GM18867 (cell line): ENCODE measurements at regions not wholly inside any gene's neighbourhood (a gene's known extent, or its start where the extent isn't known, plus 50 kb on each side); places are given as distances from the start of the nearest gene placed in this dataset.

ENCODE experiments used
- ATAC-seq: cut with Tn5 transposase; IDR thresholded peaks from one replicate; pipeline ENCODE4 v1.9.1; 2021; ENCODE audit warnings: mild to moderate bottlenecking, moderate library complexity; ENCODE audit not compliant: unreplicated experiment

- ATAC-seq = no peak
These were observed 245.8 kb upstream of the JAG1 start for GRCh38 chr20:10919396-10920140.

- ATAC-seq = no peak
These were observed 246.6 kb upstream of the JAG1 start for GRCh38 chr20:10920396-10920795.

GRCh38 chr20:10921491-10922010, 247.8 kb upstream of the JAG1 start:
- no peak for ATAC-seq

- ATAC-seq = no peak
These were observed 248.7 kb upstream of the JAG1 start for GRCh38 chr20:10922506-10922905.

- ATAC-seq = no peak
These were observed 249.1 kb upstream of the JAG1 start for GRCh38 chr20:10922941-10923340.

GRCh38 chr20:10924644-10925201, 250.9 kb upstream of the JAG1 start:
- no peak for ATAC-seq

- ATAC-seq = no peak
These were observed 252.0 kb upstream of the JAG1 start for GRCh38 chr20:10925767-10926166.

GRCh38 chr20:10927011-10927583, 253.3 kb upstream of the JAG1 start:
- ATAC-seq = no peak

- ATAC-seq = no peak
These were observed 254.4 kb upstream of the JAG1 start for GRCh38 chr20:10927936-10928840.

GRCh38 chr20:10928841-10929421, 255.1 kb upstream of the JAG1 start:
- ATAC-seq = no peak

- ATAC-seq = no peak
These were observed 262.0 kb upstream of the JAG1 start for GRCh38 chr20:10935658-10936402.

GRCh38 chr20:10936786-10937185, 263.0 kb upstream of the JAG1 start:
- no peak for ATAC-seq

- no peak for ATAC-seq
These were observed 265.6 kb upstream of the JAG1 start for GRCh38 chr20:10939331-10939941.

GRCh38 chr20:10940941-10941340, 267.1 kb upstream of the JAG1 start:
- peak; percentile 99 for ATAC-seq

GRCh38 chr20:10943686-10944265, 270.0 kb upstream of the JAG1 start:
- ATAC-seq = no peak

GRCh38 chr20:10946124-10946880, 272.5 kb upstream of the JAG1 start:
- ATAC-seq = peak; percentile 92

- no peak for ATAC-seq
These were observed 273.9 kb upstream of the JAG1 start for GRCh38 chr20:10947726-10948125.

- ATAC-seq = no peak
These were observed 276.4 kb upstream of the JAG1 start for GRCh38 chr20:10949930-10950783.
